Fibroblast of lung (primary cell): ENCODE measurements at regions not wholly inside any gene's neighbourhood (a gene's known extent, or its start where the extent isn't known, plus 50 kb on each side); places are given as distances from the start of the nearest gene placed in this dataset.

Experiments used
- CTCF ChIP-seq, 2 donors: IDR thresholded peaks in 1 of 2; conservative IDR thresholded peaks in 1 of 2; 1 replicate in 1 of 2; 2 replicates in 1 of 2; pipeline ENCODE4 v1.5.1; 2011 to 2012; ENCODE audit warnings: low read length in 2 of 2, control low read depth in 1 of 2, inconsistent platforms in 1 of 2, low read depth in 1 of 2, mild to moderate bottlenecking in 1 of 2
- EZH2 ChIP-seq: IDR thresholded peaks from 2 replicates; pipeline ENCODE4 v1.5.1; 2012; ENCODE audit warnings: low read length, control low read depth, mild to moderate bottlenecking; ENCODE audit errors: missing control alignments

- no peak for TF ChIP-seq CTCF (conservative IDR thresholded peaks at IDR 0.05 in 1 of 2, IDR thresholded peaks at IDR 0.05 in 1 of 2; ENCODE audit: low read depth in 1 of 2, low read length in 2 of 2)
- TF ChIP-seq EZH2, result no peak
Observed at GRCh38 chr1:104592926-104593325, 843.2 kb downstream of the AMY1C start.
